ENCODE measurements at regions not wholly inside any gene's neighbourhood (a gene's known extent, or its start where the extent isn't known, plus 50 kb on each side); places are given as distances from the start of the nearest gene placed in this dataset.

- Histone ChIP-seq H2AFZ (ENCODE audit: insufficient read depth, low read depth, low read length, poor library complexity, severe bottlenecking) (no peak overlapping the region), H3K4me1 (ENCODE audit: control insufficient read depth in 2 of 2, insufficient read depth in 2 of 2, low read length in 2 of 2) (no peaks in the 10 kb centered on the region), H3K9ac (ENCODE audit: low read length) (no peak overlapping the region), H3K36me3 (replicated peaks in 1 of 2; ENCODE audit: control extremely low read depth in 1 of 2, control insufficient read depth in 1 of 2, extremely low read depth in 1 of 2, insufficient read depth in 2 of 2, low read length in 1 of 2) (no peaks in the 10 kb centered on the region), H3K79me2 (ENCODE audit: control insufficient read depth, insufficient read depth, low read length) (no peaks in the 10 kb centered on the region), H3K9me3 (ENCODE audit: control extremely low read depth in 1 of 3, control insufficient read depth in 2 of 3, insufficient read depth in 1 of 3, low read length in 2 of 3) (no peaks in the 10 kb centered on the region), H3K27me3 (replicated peaks in 1 of 4; ENCODE audit: control extremely low read depth in 1 of 4, control insufficient read depth in 3 of 4, insufficient read depth in 4 of 4, low read length in 3 of 4) (no peaks in the 10 kb centered on the region), H4K20me1 (ENCODE audit: control insufficient read depth, insufficient read depth, low read length, poor library complexity, severe bottlenecking) (no peaks in the 10 kb centered on the region), H3K27ac (ENCODE audit: low read length in 2 of 2) (no peak overlapping the region), H3K4me3 (ENCODE audit: control extremely low read depth in 1 of 5, extremely low read depth in 1 of 5, insufficient read depth in 1 of 5, low read depth in 2 of 5, low read length in 4 of 5) (no peak overlapping the region), H3K4me2 (replicated peaks; ENCODE audit: low read depth, low read length, poor library complexity, severe bottlenecking) (no peak overlapping the region)
- H3K9me3 Mint-ChIP-seq (ENCODE audit: insufficient read depth) = peaks cover 2% of the 10 kb centered on the region
- ChIA-PET CTCF (no interaction called here), POLR2A (no interaction called here)
- H3K27me3 Mint-ChIP-seq = no peaks in the 10 kb centered on the region
- no peak for ATAC-seq (ENCODE audit: low read depth)
- H3K4me1 Mint-ChIP-seq = no peaks in the 10 kb centered on the region
- no peak overlapping the region for H3K27ac Mint-ChIP-seq
- DNase-seq = no peak
- intact Hi-C loops (cut with micrococcal nuclease) = no loop called here
- no peak for TF ChIP-seq EZH2 (IDR thresholded peaks at IDR 0.05; ENCODE audit: borderline replicate concordance, insufficient read depth, low read depth, low read length, poor library complexity, severe bottlenecking)
- TF ChIP-seq CTCF (IDR thresholded peaks at IDR 0.05) = no peak
- WGBS (ENCODE audit: insufficient coverage) = no CpG with 5 or more reads among the region's 2 CpGs
- no peak overlapping the region for H3K4me3 Mint-ChIP-seq
These were observed 508.1 kb downstream of the CDH9 start for GRCh38 chr5:26530305-26530704.

- H3K4me1 Mint-ChIP-seq = no peaks in the 10 kb centered on the region
These were observed 519.1 kb downstream of the CDH9 start for GRCh38 chr5:26519245-26519644.

More at GRCh38 chr5:26519245-26519644, 519.1 kb downstream of the CDH9 start:
- no peak for DNase-seq
- Histone ChIP-seq H3K9me3 (ENCODE audit: control extremely low read depth in 1 of 3, control insufficient read depth in 2 of 3, insufficient read depth in 1 of 3, low read length in 2 of 3) (peaks cover 0 to 6% (median 0%) of the 10 kb centered on the region in 3 donors), H4K20me1 (ENCODE audit: control insufficient read depth, insufficient read depth, low read length, poor library complexity, severe bottlenecking) (no peaks in the 10 kb centered on the region), H3K4me2 (replicated peaks; ENCODE audit: low read depth, low read length, poor library complexity, severe bottlenecking) (no peak overlapping the region), H2AFZ (ENCODE audit: insufficient read depth, low read depth, low read length, poor library complexity, severe bottlenecking) (no peak overlapping the region), H3K9ac (ENCODE audit: low read length) (no peak overlapping the region), H3K4me1 (ENCODE audit: control insufficient read depth in 2 of 2, insufficient read depth in 2 of 2, low read length in 2 of 2) (no peaks in the 10 kb centered on the region), H3K27ac (ENCODE audit: low read length in 2 of 2) (no peak overlapping the region), H3K27me3 (replicated peaks in 1 of 4; ENCODE audit: control extremely low read depth in 1 of 4, control insufficient read depth in 3 of 4, insufficient read depth in 4 of 4, low read length in 3 of 4) (no peaks in the 10 kb centered on the region), H3K79me2 (ENCODE audit: control insufficient read depth, insufficient read depth, low read length) (no peaks in the 10 kb centered on the region), H3K4me3 (ENCODE audit: control extremely low read depth in 1 of 5, extremely low read depth in 1 of 5, insufficient read depth in 1 of 5, low read depth in 2 of 5, low read length in 4 of 5) (no peak overlapping the region), H3K36me3 (replicated peaks in 1 of 2; ENCODE audit: control extremely low read depth in 1 of 2, control insufficient read depth in 1 of 2, extremely low read depth in 1 of 2, insufficient read depth in 2 of 2, low read length in 1 of 2) (no peaks in the 10 kb centered on the region)
- ATAC-seq (ENCODE audit: low read depth) = no peak
- WGBS (ENCODE audit: insufficient coverage) = 69% methylated on average over 3 of the region's 3 CpGs
- H3K27ac Mint-ChIP-seq = no peak overlapping the region
- ChIA-PET POLR2A (no interaction called here), CTCF (no interaction called here)
- TF ChIP-seq EZH2 (IDR thresholded peaks at IDR 0.05; ENCODE audit: borderline replicate concordance, insufficient read depth, low read depth, low read length, poor library complexity, severe bottlenecking) = no peak
- TF ChIP-seq CTCF (IDR thresholded peaks at IDR 0.05) = no peak
- H3K4me3 Mint-ChIP-seq = no peak overlapping the region
- intact Hi-C loops (cut with micrococcal nuclease) = no loop called here
- no peaks in the 10 kb centered on the region for H3K27me3 Mint-ChIP-seq
- peaks cover 2% of the 10 kb centered on the region for H3K9me3 Mint-ChIP-seq (ENCODE audit: insufficient read depth)

All from B cell (primary cell).